Small intestine (tissue), 7 donors: ENCODE measurements at regions not wholly inside any gene's neighbourhood (a gene's known extent, or its start where the extent isn't known, plus 50 kb on each side); places are given as distances from the start of the nearest gene placed in this dataset.
"Not testable (repeated sequence)": the region's sequence is repeated elsewhere in the genome, so short reads cannot be mapped to it uniquely, and the experiment has no call there.

Experiments used
- DNase-seq, 2 donors: peaks; one replicate each; pipeline versions ENCODE4 v3.0.0 to v3.0.0-alpha.2; 2013
- FAIRE-seq: peaks from 2 replicates; lab custom pipeline; 2012; peaks lifted over from hg19 to GRCh38; lab: Jason Lieb, UNC
- H3K27ac ChIP-seq, 3 donors: one replicate each; pipeline ENCODE4 v1.5.1; 2013; ENCODE audit warnings: low read length in 2 of 3, mild to moderate bottlenecking in 2 of 3, control low read depth in 1 of 3, inconsistent platforms in 1 of 3, low read depth in 1 of 3, moderate library complexity in 1 of 3
- H3K27me3 ChIP-seq, 3 donors: one replicate each; pipeline ENCODE4 v1.6.1; 2013; ENCODE audit warnings: low read length in 3 of 3, inconsistent platforms in 1 of 3; ENCODE audit not compliant: control insufficient read depth in 3 of 3, insufficient read depth in 3 of 3
- H3K36me3 ChIP-seq, 3 donors: one replicate each; pipeline ENCODE4 v1.6.1; 2013; ENCODE audit warnings: low read length in 3 of 3, inconsistent platforms in 1 of 3, low read depth in 1 of 3, mild to moderate bottlenecking in 1 of 3, moderate library complexity in 1 of 3; ENCODE audit not compliant: control insufficient read depth in 3 of 3, insufficient read depth in 2 of 3
- H3K4me1 ChIP-seq, 3 donors: one replicate each; pipeline ENCODE4 v1.6.1; 2013; ENCODE audit warnings: low read length in 2 of 3, inconsistent platforms in 1 of 3, low read depth in 1 of 3, mild to moderate bottlenecking in 1 of 3, moderate library complexity in 1 of 3; ENCODE audit not compliant: control insufficient read depth in 3 of 3, insufficient read depth in 2 of 3
- H3K4me3 ChIP-seq, 3 donors: one replicate each; pipeline ENCODE4 v1.5.1; 2013; ENCODE audit warnings: low read length in 3 of 3, control low read depth in 1 of 3, inconsistent platforms in 1 of 3, low read depth in 1 of 3, mild to moderate bottlenecking in 1 of 3, moderate library complexity in 1 of 3
- H3K9me3 ChIP-seq, 2 donors: one replicate each; pipeline ENCODE4 v1.6.1; 2013; ENCODE audit warnings: low read depth in 1 of 2, low read length in 1 of 2; ENCODE audit not compliant: control insufficient read depth in 2 of 2, insufficient read depth in 1 of 2
- WGBS, 3 donors: extraction: QIAGEN DNeasy Blood & Tissue Kit; methylation state at CpG; one replicate each; pipeline ENCODE4 v1.1.7; 2013; 5-methylcytosine and 5-hydroxymethylcytosine counted together
- donor health status: healthy with polysubstance abuse.
- donor health status: control.
- donor health status: control.
- donor health status: Bipolar disorder and iron deficiency.
- donor health status: healthy.

GRCh38 chr2:429575-430254 lies 141.8 kb upstream of the ALKAL2 start:
- Histone ChIP-seq H3K9me3 (no peaks in the 10 kb centered on the region), H3K27ac (peak overlapping the region in 1 of 3 donors; percentile 86), H3K36me3 (no peaks in the 10 kb centered on the region), H3K4me1 (no peaks in the 10 kb centered on the region), H3K4me3 (no peak overlapping the region), H3K27me3 (no peaks in the 10 kb centered on the region)
- 63 to 81% (median 76%) methylated on average over 19 of the region's 19 CpGs for WGBS, 3 donors
- FAIRE-seq = no peak
- no peak for DNase-seq

GRCh38 chr2:429142-429541 lies 141.3 kb upstream of the ALKAL2 start:
- peak overlapping the region in 1 of 3 donors; percentile 51 for H3K27ac ChIP-seq
- H3K4me1 ChIP-seq = no peaks in the 10 kb centered on the region
- no peaks in the 10 kb centered on the region for H3K36me3 ChIP-seq
- H3K4me3 ChIP-seq = no peak overlapping the region
- WGBS, 3 donors = 95 to 98% (median 96%) methylated on average over 7 of the region's 7 CpGs
- no peaks in the 10 kb centered on the region for H3K9me3 ChIP-seq
- H3K27me3 ChIP-seq = no peaks in the 10 kb centered on the region
- FAIRE-seq = no peak
- DNase-seq = no peak

- DNase-seq (no peak), FAIRE-seq (no peak)
- WGBS, 3 donors = 91 to 92% (median 91%) methylated on average over 7 of the region's 7 CpGs
- no peaks in the 10 kb centered on the region for H3K27me3 ChIP-seq
- H3K4me1 ChIP-seq = no peaks in the 10 kb centered on the region
- H3K4me3 ChIP-seq = no peak overlapping the region
- no peaks in the 10 kb centered on the region for H3K36me3 ChIP-seq
- peak overlapping the region in 1 of 3 donors; percentile 51 for H3K27ac ChIP-seq
- no peaks in the 10 kb centered on the region for H3K9me3 ChIP-seq
Observed at GRCh38 chr2:428591-428990, 140.7 kb upstream of the ALKAL2 start.

- not testable (repeated sequence) for H3K4me3 ChIP-seq, H3K27me3 ChIP-seq, H3K9me3 ChIP-seq, H3K36me3 ChIP-seq, H3K4me1 ChIP-seq, FAIRE-seq, DNase-seq, H3K27ac ChIP-seq
- 93 to 95% (median 94%) methylated on average over 19 to 47 of the region's 47 CpGs for WGBS, 3 donors
Observed at GRCh38 chr2:426696-427095, 138.8 kb upstream of the ALKAL2 start.

- Histone ChIP-seq H3K4me3 (no peak overlapping the region), H3K27ac (no peak overlapping the region), H3K4me1 (no peaks in the 10 kb centered on the region), H3K27me3 (no peaks in the 10 kb centered on the region), H3K9me3 (peaks cover 0 to 8% of the 10 kb centered on the region in 2 donors), H3K36me3 (no peaks in the 10 kb centered on the region)
- 92 to 93% (median 93%) methylated on average over 17 of the region's 17 CpGs for WGBS, 3 donors
- FAIRE-seq (no peak), DNase-seq (no peak)
Observed at GRCh38 chr2:425947-426346, 138.1 kb upstream of the ALKAL2 start.

GRCh38 chr2:425243-425642 lies 137.4 kb upstream of the ALKAL2 start:
- no peak for FAIRE-seq
- 68 to 80% (median 74%) methylated on average over 8 of the region's 8 CpGs for WGBS, 3 donors
- H3K4me3 ChIP-seq = no peak overlapping the region
- no peaks in the 10 kb centered on the region for H3K36me3 ChIP-seq
- no peak overlapping the region for H3K27ac ChIP-seq
- H3K27me3 ChIP-seq = no peaks in the 10 kb centered on the region
- no peak for DNase-seq
- peaks cover 0 to 8% of the 10 kb centered on the region in 2 donors for H3K9me3 ChIP-seq
- no peaks in the 10 kb centered on the region for H3K4me1 ChIP-seq

- Histone ChIP-seq H3K27ac (no peak overlapping the region), H3K4me1 (no peaks in the 10 kb centered on the region), H3K36me3 (no peaks in the 10 kb centered on the region), H3K27me3 (no peaks in the 10 kb centered on the region), H3K4me3 (no peak overlapping the region), H3K9me3 (peaks cover 0 to 8% of the 10 kb centered on the region in 2 donors)
- FAIRE-seq (no peak), DNase-seq (no peak)
- 88 to 90% (median 88%) methylated on average over 20 of the region's 20 CpGs for WGBS, 3 donors
Observed at GRCh38 chr2:424306-425171, 136.6 kb upstream of the ALKAL2 start.

- DNase-seq (no peak), FAIRE-seq (no peak)
- H3K27ac ChIP-seq = no peak overlapping the region
- H3K4me1 ChIP-seq = no peaks in the 10 kb centered on the region
- WGBS, 3 donors = 55 to 69% (median 57%) methylated on average over 10 of the region's 10 CpGs
- peaks cover 0 to 8% of the 10 kb centered on the region in 2 donors for H3K9me3 ChIP-seq
- no peaks in the 10 kb centered on the region for H3K27me3 ChIP-seq
- H3K4me3 ChIP-seq = no peak overlapping the region
- no peaks in the 10 kb centered on the region for H3K36me3 ChIP-seq
Observed at GRCh38 chr2:423479-423878, 135.6 kb upstream of the ALKAL2 start.
